OCI-LY7 (cell line): ENCODE measurements at regions not wholly inside any gene's neighbourhood (a gene's known extent, or its start where the extent isn't known, plus 50 kb on each side); places are given as distances from the start of the nearest gene placed in this dataset.

Experiments used
- BruUV-seq: library from RNA; stranded (reverse); fragments of 400-500 nt; replicated peaks from 2 replicates; lab custom pipeline; 2021; lab: Mats Ljungman, UMichigan
- CTCF ChIA-PET: fragments of 300-600 bp; sonication (Branson Sonifier 250); formaldehyde crosslinking; loops from one replicate; lab custom pipeline; 2022; ENCODE audit warnings: antibody characterized with exemption; ENCODE audit not compliant: unreplicated experiment; lab: Charles Lee
- POLR2A ChIA-PET: fragments of 300-600 bp; sonication (Branson Sonifier 250); formaldehyde crosslinking; loops from one replicate; lab custom pipeline; 2022; ENCODE audit warnings: antibody characterized with exemption; lab: Charles Lee
- DNase-seq: peaks from one replicate; pipeline ENCODE4 v3.0.0-alpha.2; 2015; ENCODE audit warnings: low spot score
- H2AFZ ChIP-seq: fragments of 200-600 bp; sonication (generic), shearing (Covaris generic); 2 replicates; pipeline ENCODE4 v1.6.1; 2014; ENCODE audit warnings: mild to moderate bottlenecking, antibody characterized with exemption, low read length, moderate library complexity
- H3K27ac ChIP-seq: fragments of 200-600 bp; sonication (generic); 2 replicates; pipeline ENCODE4 v1.5.1; 2014; ENCODE audit warnings: mixed run types, low read depth, mild to moderate bottlenecking, moderate library complexity, low read length, inconsistent platforms; ENCODE audit not compliant: poor library complexity, severe bottlenecking
- H3K36me3 ChIP-seq: fragments of 200-600 bp; sonication (generic); 2 replicates; pipeline ENCODE4 v1.6.1; 2014; ENCODE audit warnings: mild to moderate bottlenecking, antibody characterized with exemption, low read length, moderate library complexity, mixed read lengths; ENCODE audit not compliant: insufficient read depth
- H3K4me1 ChIP-seq: fragments of 200-600 bp; sonication (generic); 2 replicates; pipeline ENCODE4 v1.5.1; 2014; ENCODE audit warnings: mild to moderate bottlenecking, low read length; ENCODE audit not compliant: insufficient read depth, poor library complexity, severe bottlenecking
- H3K4me2 ChIP-seq: fragments of 200-600 bp; sonication (generic); 2 replicates; pipeline ENCODE4 v1.6.1; 2014; ENCODE audit warnings: mild to moderate bottlenecking, low read length
- H3K4me3 ChIP-seq: fragments of 200-600 bp; sonication (generic); 2 replicates; pipeline ENCODE4 v1.5.1; 2014; ENCODE audit warnings: mild to moderate bottlenecking, low read depth, low read length; ENCODE audit not compliant: poor library complexity, severe bottlenecking
- H3K79me2 ChIP-seq: fragments of 200-600 bp; sonication (generic); 2 replicates; pipeline ENCODE4 v1.6.1; 2016; ENCODE audit warnings: low read depth, mild to moderate bottlenecking, low read length, moderate library complexity, mixed read lengths; ENCODE audit not compliant: insufficient read depth
- H3K9me2 ChIP-seq: fragments of 200-600 bp; sonication (generic); 2 replicates; pipeline ENCODE4 v1.6.1; 2016; ENCODE audit warnings: mild to moderate bottlenecking, low read length, mixed read lengths; ENCODE audit not compliant: insufficient read depth
- H3K9me3 ChIP-seq: fragments of 200-600 bp; sonication (generic); 2 replicates; pipeline ENCODE4 v1.6.1; 2014; ENCODE audit warnings: mild to moderate bottlenecking, mixed run types, low read length, mixed read lengths
- H4K20me1 ChIP-seq: fragments of 200-600 bp; sonication (generic); 2 replicates; pipeline ENCODE4 v1.6.1; 2014; ENCODE audit warnings: mild to moderate bottlenecking, antibody characterized with exemption, low read length, moderate library complexity, mixed read lengths; ENCODE audit not compliant: insufficient read depth
- EZH2phosphoT487 ChIP-seq: fragments of 200-600 bp; sonication (generic); IDR thresholded peaks from 2 replicates; pipeline ENCODE4 v1.6.1; 2018; ENCODE audit warnings: low read depth, borderline replicate concordance, mild to moderate bottlenecking, mixed run types, antibody characterized with exemption, low read length, moderate library complexity, mixed read lengths
- intact Hi-C: fragments of 100-400 bp; cut with micrococcal nuclease; formaldehyde crosslinking; loops from one replicate; pipeline ENCODE4 v1.10.0; 2022; ENCODE audit not compliant: unreplicated experiment
- TF ChIP-seq, protein P1 (sequence below): fragments of 200-600 bp; sonication (generic); conservative IDR thresholded peaks from 2 replicates; pipeline ENCODE4 v1.5.1; 2014; ENCODE audit warnings: mild to moderate bottlenecking, antibody characterized with exemption, low read length, moderate library complexity, mixed read lengths

DNA sequence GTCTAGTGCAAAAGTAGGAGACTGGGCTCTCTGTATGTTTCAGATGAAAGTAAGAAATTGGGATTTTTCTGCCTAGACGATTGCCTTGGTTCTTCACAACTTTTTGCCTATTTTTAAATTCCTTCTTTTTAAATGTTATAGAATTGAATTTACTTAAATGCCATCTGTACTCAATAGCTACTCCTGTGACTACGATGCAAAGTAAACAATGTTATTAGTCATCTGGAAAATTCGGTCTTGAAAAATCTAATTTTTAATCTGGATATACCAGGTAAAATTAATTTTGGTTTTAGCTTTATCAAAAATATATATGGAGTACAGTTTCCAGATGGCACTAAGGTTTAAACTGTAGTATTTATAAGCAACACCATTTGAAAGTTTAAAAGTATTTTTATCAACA is 472.2 kb downstream of the UTRN start:
- BruUV-seq, result no TSS peak
- Histone ChIP-seq H3K4me2 (no peak overlapping the region), H3K9me3 (no peaks in the 10 kb centered on the region), H3K27ac (no peak overlapping the region), H3K9me2 (no peaks in the 10 kb centered on the region), H4K20me1 (no peaks in the 10 kb centered on the region), H2AFZ (no peak overlapping the region), H3K4me3 (no peak overlapping the region), H3K79me2 (no peaks in the 10 kb centered on the region), H3K4me1 (peaks cover 9% of the 10 kb centered on the region), H3K36me3 (no peaks in the 10 kb centered on the region)
- DNase-seq, result no peak
- ChIA-PET CTCF (no interaction called here), POLR2A (interaction anchor here (0.6 to 1.1 kb wide), 3 partner anchors 12 to 71 kb away, joined by 3 to 4 read pairs (median 3); no protein-coding TSS in a partner anchor)
- intact Hi-C loops, result no loop called here
- no peak for TF ChIP-seq EZH2phosphoT487
- TF ChIP-seq, protein P1, sequence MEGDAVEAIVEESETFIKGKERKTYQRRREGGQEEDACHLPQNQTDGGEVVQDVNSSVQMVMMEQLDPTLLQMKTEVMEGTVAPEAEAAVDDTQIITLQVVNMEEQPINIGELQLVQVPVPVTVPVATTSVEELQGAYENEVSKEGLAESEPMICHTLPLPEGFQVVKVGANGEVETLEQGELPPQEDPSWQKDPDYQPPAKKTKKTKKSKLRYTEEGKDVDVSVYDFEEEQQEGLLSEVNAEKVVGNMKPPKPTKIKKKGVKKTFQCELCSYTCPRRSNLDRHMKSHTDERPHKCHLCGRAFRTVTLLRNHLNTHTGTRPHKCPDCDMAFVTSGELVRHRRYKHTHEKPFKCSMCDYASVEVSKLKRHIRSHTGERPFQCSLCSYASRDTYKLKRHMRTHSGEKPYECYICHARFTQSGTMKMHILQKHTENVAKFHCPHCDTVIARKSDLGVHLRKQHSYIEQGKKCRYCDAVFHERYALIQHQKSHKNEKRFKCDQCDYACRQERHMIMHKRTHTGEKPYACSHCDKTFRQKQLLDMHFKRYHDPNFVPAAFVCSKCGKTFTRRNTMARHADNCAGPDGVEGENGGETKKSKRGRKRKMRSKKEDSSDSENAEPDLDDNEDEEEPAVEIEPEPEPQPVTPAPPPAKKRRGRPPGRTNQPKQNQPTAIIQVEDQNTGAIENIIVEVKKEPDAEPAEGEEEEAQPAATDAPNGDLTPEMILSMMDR, result no peak

DNA sequence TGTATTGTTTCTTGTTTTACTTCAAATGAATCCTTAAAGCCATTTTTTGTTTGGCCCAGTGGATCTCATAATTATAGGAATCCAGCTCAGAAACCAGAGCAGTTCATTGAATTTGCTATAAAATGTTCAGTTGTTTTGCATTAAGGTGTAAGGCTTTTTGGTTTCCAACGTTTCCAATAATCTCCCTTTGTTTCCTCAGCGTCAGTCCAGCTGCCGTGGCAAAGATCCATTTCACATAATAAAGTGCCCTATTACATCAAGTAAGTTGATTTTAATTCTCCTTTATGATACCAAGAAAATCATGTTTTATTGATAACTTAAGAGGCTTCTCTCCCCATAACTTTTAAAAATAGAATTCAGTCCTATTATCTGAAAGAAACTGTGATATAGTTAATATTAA is 472.6 kb downstream of the UTRN start:
- ChIA-PET POLR2A (interaction anchor here (0.7 to 1.1 kb wide), 2 partner anchors 12 to 27 kb away, joined by 3 to 4 read pairs; no protein-coding TSS in a partner anchor), CTCF (no interaction called here)
- TF ChIP-seq EZH2phosphoT487, result no peak
- TF ChIP-seq, protein P1, result no peak
- no peak overlapping the region for H3K4me2 ChIP-seq
- BruUV-seq, result no TSS peak
- no peak overlapping the region for H2AFZ ChIP-seq
- H3K9me3 ChIP-seq, result no peaks in the 10 kb centered on the region
- no peaks in the 10 kb centered on the region for H3K9me2 ChIP-seq
- no peak overlapping the region for H3K4me3 ChIP-seq
- no peaks in the 10 kb centered on the region for H3K36me3 ChIP-seq
- H3K79me2 ChIP-seq, result no peaks in the 10 kb centered on the region
- peaks cover 8% of the 10 kb centered on the region for H3K4me1 ChIP-seq
- intact Hi-C loops, result no loop called here
- H4K20me1 ChIP-seq, result no peaks in the 10 kb centered on the region
- H3K27ac ChIP-seq, result no peak overlapping the region
- no peak for DNase-seq

DNA sequence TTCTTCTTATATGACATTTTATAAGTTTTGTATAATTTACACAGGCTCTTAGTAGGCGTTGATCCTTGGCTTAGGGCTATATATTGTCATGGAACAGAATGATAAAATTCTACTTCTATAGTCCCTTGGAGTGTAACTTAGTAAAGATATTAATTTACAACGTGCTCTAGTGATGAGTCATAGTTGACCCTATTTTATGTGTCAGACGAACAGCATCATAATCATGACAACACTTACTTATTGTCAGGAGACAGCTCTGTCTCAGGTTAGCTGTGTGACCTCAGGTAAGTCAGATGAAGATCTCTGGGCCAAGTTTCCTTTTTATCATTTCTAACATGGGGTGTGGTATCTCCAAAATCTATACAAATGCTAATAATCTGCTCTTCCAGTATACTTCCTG is 473.5 kb downstream of the UTRN start:
- no peaks in the 10 kb centered on the region for H3K36me3 ChIP-seq
- H3K4me2 ChIP-seq, result no peak overlapping the region
- no peaks in the 10 kb centered on the region for H4K20me1 ChIP-seq
- no peak for DNase-seq
- H3K79me2 ChIP-seq, result no peaks in the 10 kb centered on the region
- TF ChIP-seq, protein P1, result no peak
- no peak for TF ChIP-seq EZH2phosphoT487
- H3K9me3 ChIP-seq, result no peaks in the 10 kb centered on the region
- CTCF ChIA-PET, result no interaction called here
- no peak overlapping the region for H3K4me3 ChIP-seq
- BruUV-seq, result no TSS peak
- intact Hi-C loops, result no loop called here
- H2AFZ ChIP-seq, result no peak overlapping the region
- POLR2A ChIA-PET, result no interaction called here
- H3K4me1 ChIP-seq, result no peaks in the 10 kb centered on the region
- H3K9me2 ChIP-seq, result no peaks in the 10 kb centered on the region
- H3K27ac ChIP-seq, result no peak overlapping the region
